ENCODE measurements at regions not wholly inside any gene's neighbourhood (a gene's known extent, or its start where the extent isn't known, plus 50 kb on each side); places are given as distances from the start of the nearest gene placed in this dataset.

DNA sequence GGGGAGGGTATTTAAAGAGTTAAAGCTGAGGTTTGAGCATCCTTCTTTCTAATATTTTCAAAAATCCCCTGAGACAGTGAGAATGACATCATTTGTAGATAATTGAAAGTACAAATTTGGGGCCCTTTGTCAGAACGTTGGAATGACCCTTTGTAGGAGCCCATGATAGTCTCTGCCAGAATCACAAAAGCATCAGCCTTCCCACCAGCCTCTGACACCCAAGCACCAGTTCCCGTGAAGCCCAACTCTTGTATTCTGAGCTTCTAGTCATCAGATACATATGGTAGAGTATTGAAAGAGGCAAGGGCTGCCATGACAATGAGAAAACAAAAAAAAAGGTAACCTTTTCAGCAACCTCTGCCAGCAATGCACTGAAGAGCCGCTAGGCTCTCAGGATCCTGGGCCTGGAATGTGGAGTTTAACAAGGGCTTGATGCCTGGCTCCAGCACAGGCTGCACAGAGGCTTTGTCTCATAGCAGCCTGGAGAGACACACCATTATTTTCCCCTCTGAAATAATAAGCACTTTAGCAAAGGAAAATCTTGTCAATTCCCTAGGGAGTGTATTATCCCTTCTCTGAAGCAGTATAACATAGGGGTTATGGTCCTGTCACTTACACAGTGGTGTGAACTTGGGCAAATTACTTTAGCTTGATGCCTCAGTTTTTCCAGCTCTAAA is 114.4 kb downstream of the ZNF608 start:
- DNase-seq (ENCODE audit: low read depth, low spot score) (no peak), ATAC-seq (no peak)
- POLR2A ChIA-PET: no interaction called here
- RAD21 ChIA-PET (ENCODE audit: low non-redundant PET in 1 of 2, low total read pairs in 2 of 2, uncharacterized antibody in 2 of 2, unreplicated experiment in 2 of 2): no interaction called here
- no peaks in the 10 kb centered on the region for H3K9me2 ChIP-seq (ENCODE audit: insufficient read depth)
- no peak overlapping the region for H3K27ac ChIP-seq (ENCODE audit: low read depth, low read length)
- H3K79me2 ChIP-seq (ENCODE audit: insufficient read depth, low read length): no peaks in the 10 kb centered on the region
- no TSS peak for BruUV-seq (replicated peaks)
- no peak overlapping the region for H3K4me3 ChIP-seq (replicated peaks in 1 of 2; ENCODE audit: low read depth in 1 of 2, low read length in 2 of 2)
- H2AFZ ChIP-seq (ENCODE audit: low read depth, low read length, poor library complexity, severe bottlenecking): no peak overlapping the region
- intact Hi-C loops (cut with micrococcal nuclease): no loop called here
- no peak for TF ChIP-seq ATF3 (IDR thresholded peaks at IDR 0.05)
- TF ChIP-seq ZFX (IDR thresholded peaks at IDR 0.05): no peak
- TF ChIP-seq ZBTB33 (IDR thresholded peaks at IDR 0.05; ENCODE audit: extremely low read depth, insufficient replicate concordance, low read length): no peak
- no peak for TF ChIP-seq POLR2A (IDR thresholded peaks at IDR 0.05; ENCODE audit: borderline replicate concordance, extremely low read depth, insufficient read depth, insufficient read length)
- no peak for TF ChIP-seq ZNF274 (IDR thresholded peaks at IDR 0.05; ENCODE audit: low read depth, low read length)
- no peak for TF ChIP-seq JUND (IDR thresholded peaks at IDR 0.05)
- no peak for TF ChIP-seq CTCF (IDR thresholded peaks at IDR 0.05 in 2 of 3, conservative IDR thresholded peaks at IDR 0.05 in 1 of 3; ENCODE audit: borderline replicate concordance in 1 of 3, insufficient read depth in 1 of 3, low read depth in 2 of 3, low read length in 2 of 3)
- no peak for TF ChIP-seq SRF (IDR thresholded peaks at IDR 0.05; ENCODE audit: low read depth)
- TF ChIP-seq EZH2 (IDR thresholded peaks at IDR 0.05): no peak
- no peak for TF ChIP-seq ELF1 (IDR thresholded peaks at IDR 0.05; ENCODE audit: borderline replicate concordance, low read depth)
- TF ChIP-seq YY1 (IDR thresholded peaks at IDR 0.05; ENCODE audit: extremely low read depth, insufficient replicate concordance, low read depth, low read length): no peak
- TF ChIP-seq, protein P1, sequence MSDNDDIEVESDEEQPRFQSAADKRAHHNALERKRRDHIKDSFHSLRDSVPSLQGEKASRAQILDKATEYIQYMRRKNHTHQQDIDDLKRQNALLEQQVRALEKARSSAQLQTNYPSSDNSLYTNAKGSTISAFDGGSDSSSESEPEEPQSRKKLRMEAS (IDR thresholded peaks at IDR 0.05): no peak
- TF ChIP-seq SP1 (IDR thresholded peaks at IDR 0.05; ENCODE audit: low read depth): no peak
- TF ChIP-seq EGR1 (IDR thresholded peaks at IDR 0.05; ENCODE audit: low read depth): no peak
- TF ChIP-seq, protein P2, sequence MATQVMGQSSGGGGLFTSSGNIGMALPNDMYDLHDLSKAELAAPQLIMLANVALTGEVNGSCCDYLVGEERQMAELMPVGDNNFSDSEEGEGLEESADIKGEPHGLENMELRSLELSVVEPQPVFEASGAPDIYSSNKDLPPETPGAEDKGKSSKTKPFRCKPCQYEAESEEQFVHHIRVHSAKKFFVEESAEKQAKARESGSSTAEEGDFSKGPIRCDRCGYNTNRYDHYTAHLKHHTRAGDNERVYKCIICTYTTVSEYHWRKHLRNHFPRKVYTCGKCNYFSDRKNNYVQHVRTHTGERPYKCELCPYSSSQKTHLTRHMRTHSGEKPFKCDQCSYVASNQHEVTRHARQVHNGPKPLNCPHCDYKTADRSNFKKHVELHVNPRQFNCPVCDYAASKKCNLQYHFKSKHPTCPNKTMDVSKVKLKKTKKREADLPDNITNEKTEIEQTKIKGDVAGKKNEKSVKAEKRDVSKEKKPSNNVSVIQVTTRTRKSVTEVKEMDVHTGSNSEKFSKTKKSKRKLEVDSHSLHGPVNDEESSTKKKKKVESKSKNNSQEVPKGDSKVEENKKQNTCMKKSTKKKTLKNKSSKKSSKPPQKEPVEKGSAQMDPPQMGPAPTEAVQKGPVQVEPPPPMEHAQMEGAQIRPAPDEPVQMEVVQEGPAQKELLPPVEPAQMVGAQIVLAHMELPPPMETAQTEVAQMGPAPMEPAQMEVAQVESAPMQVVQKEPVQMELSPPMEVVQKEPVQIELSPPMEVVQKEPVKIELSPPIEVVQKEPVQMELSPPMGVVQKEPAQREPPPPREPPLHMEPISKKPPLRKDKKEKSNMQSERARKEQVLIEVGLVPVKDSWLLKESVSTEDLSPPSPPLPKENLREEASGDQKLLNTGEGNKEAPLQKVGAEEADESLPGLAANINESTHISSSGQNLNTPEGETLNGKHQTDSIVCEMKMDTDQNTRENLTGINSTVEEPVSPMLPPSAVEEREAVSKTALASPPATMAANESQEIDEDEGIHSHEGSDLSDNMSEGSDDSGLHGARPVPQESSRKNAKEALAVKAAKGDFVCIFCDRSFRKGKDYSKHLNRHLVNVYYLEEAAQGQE (IDR thresholded peaks at IDR 0.05; ENCODE audit: low read depth): no peak
- no peak for TF ChIP-seq CEBPB (IDR thresholded peaks at IDR 0.05; ENCODE audit: low read depth)
- TF ChIP-seq SIN3A (IDR thresholded peaks at IDR 0.05; ENCODE audit: low read depth): no peak
- TF ChIP-seq EZH2phosphoT487 (IDR thresholded peaks at IDR 0.05; ENCODE audit: borderline replicate concordance): no peak
- no peak for TF ChIP-seq RAD21 (IDR thresholded peaks at IDR 0.05; ENCODE audit: low read depth)
- H4K20me1 ChIP-seq (ENCODE audit: insufficient read depth): no peaks in the 10 kb centered on the region
- H3K9ac ChIP-seq (ENCODE audit: low read length): no peak overlapping the region
- H3K4me1 ChIP-seq (ENCODE audit: control insufficient read depth in 1 of 2, insufficient read depth in 2 of 2, low read length in 2 of 2): peaks cover 45 to 58% of the 10 kb centered on the region in 2 experiments
- no peaks in the 10 kb centered on the region for H3K27me3 ChIP-seq (ENCODE audit: insufficient read depth, low read length)
- H3K4me2 ChIP-seq (ENCODE audit: low read length): no peak overlapping the region
- CTCF ChIA-PET: no interaction called here
- H3K9me3 ChIP-seq (ENCODE audit: control insufficient read depth in 1 of 2, insufficient read depth in 1 of 2, low read depth in 1 of 2, low read length in 2 of 2): no peaks in the 10 kb centered on the region
- no peaks in the 10 kb centered on the region for H3K36me3 ChIP-seq (ENCODE audit: control insufficient read depth in 1 of 2, insufficient read depth in 2 of 2, low read length in 2 of 2)

Measured in HCT116 (cell line).